ENCODE measurements at regions not wholly inside any gene's neighbourhood (a gene's known extent, or its start where the extent isn't known, plus 50 kb on each side); places are given as distances from the start of the nearest gene placed in this dataset.

DNA sequence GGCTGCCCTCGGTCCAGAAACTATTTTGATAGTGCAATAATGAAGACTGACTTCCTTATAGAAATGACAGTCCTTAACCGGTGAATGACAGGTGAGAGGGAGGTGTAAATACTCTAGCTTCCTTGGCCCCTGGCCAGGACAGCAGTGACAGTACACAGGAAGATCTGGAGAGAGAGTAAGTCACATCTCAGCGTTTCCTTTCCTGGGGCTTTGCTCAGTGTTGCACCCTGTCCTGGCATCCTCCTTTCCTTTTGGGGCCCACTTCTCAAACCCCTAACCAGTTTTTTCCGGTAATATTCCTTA, 336.9 kb downstream of the CD83 start:
- ATAC-seq = peak; percentile 22
- Mint-ChIP-seq H3K4me1 (ENCODE audit: low read depth) (peaks cover 59% of the 10 kb centered on the region), H3K27me3 (no peaks in the 10 kb centered on the region), H3K4me3 (no peak overlapping the region), H3K9me3 (no peaks in the 10 kb centered on the region), H3K36me3 (ENCODE audit: low read depth) (no peaks in the 10 kb centered on the region), H3K27ac (peak overlapping the region; percentile 56)
- TF ChIP-seq, protein P1, sequence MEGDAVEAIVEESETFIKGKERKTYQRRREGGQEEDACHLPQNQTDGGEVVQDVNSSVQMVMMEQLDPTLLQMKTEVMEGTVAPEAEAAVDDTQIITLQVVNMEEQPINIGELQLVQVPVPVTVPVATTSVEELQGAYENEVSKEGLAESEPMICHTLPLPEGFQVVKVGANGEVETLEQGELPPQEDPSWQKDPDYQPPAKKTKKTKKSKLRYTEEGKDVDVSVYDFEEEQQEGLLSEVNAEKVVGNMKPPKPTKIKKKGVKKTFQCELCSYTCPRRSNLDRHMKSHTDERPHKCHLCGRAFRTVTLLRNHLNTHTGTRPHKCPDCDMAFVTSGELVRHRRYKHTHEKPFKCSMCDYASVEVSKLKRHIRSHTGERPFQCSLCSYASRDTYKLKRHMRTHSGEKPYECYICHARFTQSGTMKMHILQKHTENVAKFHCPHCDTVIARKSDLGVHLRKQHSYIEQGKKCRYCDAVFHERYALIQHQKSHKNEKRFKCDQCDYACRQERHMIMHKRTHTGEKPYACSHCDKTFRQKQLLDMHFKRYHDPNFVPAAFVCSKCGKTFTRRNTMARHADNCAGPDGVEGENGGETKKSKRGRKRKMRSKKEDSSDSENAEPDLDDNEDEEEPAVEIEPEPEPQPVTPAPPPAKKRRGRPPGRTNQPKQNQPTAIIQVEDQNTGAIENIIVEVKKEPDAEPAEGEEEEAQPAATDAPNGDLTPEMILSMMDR (IDR thresholded peaks at IDR 0.05) = no peak
- POLR2A ChIA-PET = interaction anchor here (1.0 kb wide), 1 partner anchor 24 kb away, joined by 3 read pairs; no protein-coding TSS in a partner anchor
- peak; percentile 72 for DNase-seq
- intact Hi-C loops (cut with micrococcal nuclease) = loop anchor here (5.0 kb wide), 1 partner anchor 278 kb away; no protein-coding TSS in a partner anchor
- CTCF ChIA-PET = no interaction called here

DNA sequence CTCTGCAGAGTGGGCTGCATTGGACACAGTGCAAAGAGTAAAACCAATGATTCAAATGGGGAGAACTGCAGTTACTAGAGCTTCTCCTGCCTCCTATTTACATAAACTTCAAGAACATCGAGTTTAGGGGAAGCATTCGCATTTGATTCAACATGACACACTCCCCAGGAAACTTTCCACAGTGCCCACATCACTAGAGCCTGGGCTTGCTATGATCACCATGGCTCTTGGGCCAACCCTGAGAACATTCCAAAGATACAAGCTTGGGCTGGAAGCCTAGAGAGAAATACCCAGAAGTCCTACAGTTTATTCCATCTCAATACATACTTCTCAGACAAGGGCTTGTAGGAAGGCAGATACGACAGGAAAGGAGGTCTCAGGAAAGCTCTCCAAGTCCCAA, 337.9 kb downstream of the CD83 start:
- no peak overlapping the region for H3K27ac Mint-ChIP-seq
- DNase-seq (no peak), ATAC-seq (no peak)
- no peak overlapping the region for H3K4me3 Mint-ChIP-seq
- no peaks in the 10 kb centered on the region for H3K36me3 Mint-ChIP-seq (ENCODE audit: low read depth)
- POLR2A ChIA-PET = interaction anchor here (0.6 kb wide), 1 partner anchor 139 kb away, joined by 3 read pairs; no protein-coding TSS in a partner anchor
- H3K4me1 Mint-ChIP-seq (ENCODE audit: low read depth) = peaks cover 49% of the 10 kb centered on the region
- CTCF ChIA-PET = no interaction called here
- H3K27me3 Mint-ChIP-seq = no peaks in the 10 kb centered on the region
- no peaks in the 10 kb centered on the region for H3K9me3 Mint-ChIP-seq
- intact Hi-C loops (cut with micrococcal nuclease) = no loop called here
- TF ChIP-seq, protein P1 (IDR thresholded peaks at IDR 0.05) = no peak

DNA sequence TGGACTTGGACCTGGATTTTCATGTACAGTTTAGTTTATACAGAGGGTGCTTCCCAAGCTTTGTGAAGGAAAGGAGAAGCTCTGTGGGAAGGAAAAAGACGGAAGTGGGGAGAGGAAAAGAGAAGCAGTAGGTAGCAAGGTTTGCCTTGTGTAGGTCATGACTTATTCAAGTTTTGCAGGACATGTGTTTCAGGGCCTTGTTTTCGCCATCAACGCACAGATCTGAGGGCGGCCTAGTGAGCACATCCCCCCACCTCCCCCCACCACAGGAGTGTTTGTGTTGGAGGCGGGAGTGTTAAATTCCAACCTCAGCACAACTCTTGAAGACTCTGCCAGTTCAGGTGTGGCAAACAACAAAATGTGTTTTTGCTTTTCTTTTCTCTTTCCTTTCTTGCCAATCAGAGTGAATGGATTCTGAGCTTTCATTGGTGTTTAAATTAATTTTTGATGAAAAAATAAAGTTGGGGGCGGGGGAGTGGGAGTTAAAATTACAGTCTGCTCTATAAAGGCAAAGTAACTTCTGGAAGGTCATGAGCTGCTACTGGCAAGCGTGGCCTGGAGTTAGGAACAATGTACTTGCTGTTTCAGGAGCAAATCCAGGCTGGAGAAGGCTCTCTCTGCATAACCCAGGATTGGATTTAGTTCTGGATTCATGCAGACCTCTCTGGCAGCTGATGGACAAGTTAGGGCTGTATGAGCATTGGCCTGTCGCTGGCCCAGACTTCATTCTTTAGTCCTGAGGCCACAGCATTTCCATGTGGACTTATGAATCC, 338.5 kb downstream of the CD83 start:
- H3K36me3 Mint-ChIP-seq (ENCODE audit: low read depth) = no peaks in the 10 kb centered on the region
- peaks cover 43% of the 10 kb centered on the region for H3K4me1 Mint-ChIP-seq (ENCODE audit: low read depth)
- ChIA-PET POLR2A (interaction anchor here (0.6 kb wide), 1 partner anchor 138 kb away, joined by 3 read pairs; no protein-coding TSS in a partner anchor), CTCF (no interaction called here)
- no peak overlapping the region for H3K27ac Mint-ChIP-seq
- DNase-seq (no peak), ATAC-seq (no peak)
- H3K27me3 Mint-ChIP-seq = no peaks in the 10 kb centered on the region
- intact Hi-C loops (cut with micrococcal nuclease) = no loop called here
- TF ChIP-seq, protein P1 (IDR thresholded peaks at IDR 0.05) = no peak
- H3K9me3 Mint-ChIP-seq = no peaks in the 10 kb centered on the region
- no peak overlapping the region for H3K4me3 Mint-ChIP-seq

DNA sequence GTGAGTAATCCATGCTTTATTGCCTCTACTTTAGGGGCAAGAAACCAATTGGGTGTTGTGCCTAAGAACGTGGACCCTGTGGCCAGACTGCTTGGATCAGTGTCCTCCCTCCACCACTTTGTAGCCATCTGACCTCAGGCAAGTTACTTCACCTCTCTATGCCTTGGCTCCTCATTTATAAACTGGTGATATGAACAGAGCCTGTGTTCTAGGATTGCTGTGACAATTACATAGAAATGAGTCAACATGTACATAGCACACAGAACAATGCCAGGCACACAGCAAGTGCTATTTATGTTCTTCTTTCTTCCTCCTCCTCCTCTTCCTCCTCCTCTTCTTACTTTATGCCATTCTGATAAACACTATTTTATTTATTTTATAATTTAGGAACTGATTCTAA, 339.4 kb downstream of the CD83 start:
- ChIA-PET POLR2A (no interaction called here), CTCF (no interaction called here)
- no peaks in the 10 kb centered on the region for H3K27me3 Mint-ChIP-seq
- intact Hi-C loops (cut with micrococcal nuclease) = no loop called here
- no peaks in the 10 kb centered on the region for H3K36me3 Mint-ChIP-seq (ENCODE audit: low read depth)
- TF ChIP-seq, protein P1 (IDR thresholded peaks at IDR 0.05) = no peak
- no peak for ATAC-seq
- peaks cover 37% of the 10 kb centered on the region for H3K4me1 Mint-ChIP-seq (ENCODE audit: low read depth)
- H3K4me3 Mint-ChIP-seq = no peak overlapping the region
- no peaks in the 10 kb centered on the region for H3K9me3 Mint-ChIP-seq
- no peak for DNase-seq
- H3K27ac Mint-ChIP-seq = no peak overlapping the region

DNA sequence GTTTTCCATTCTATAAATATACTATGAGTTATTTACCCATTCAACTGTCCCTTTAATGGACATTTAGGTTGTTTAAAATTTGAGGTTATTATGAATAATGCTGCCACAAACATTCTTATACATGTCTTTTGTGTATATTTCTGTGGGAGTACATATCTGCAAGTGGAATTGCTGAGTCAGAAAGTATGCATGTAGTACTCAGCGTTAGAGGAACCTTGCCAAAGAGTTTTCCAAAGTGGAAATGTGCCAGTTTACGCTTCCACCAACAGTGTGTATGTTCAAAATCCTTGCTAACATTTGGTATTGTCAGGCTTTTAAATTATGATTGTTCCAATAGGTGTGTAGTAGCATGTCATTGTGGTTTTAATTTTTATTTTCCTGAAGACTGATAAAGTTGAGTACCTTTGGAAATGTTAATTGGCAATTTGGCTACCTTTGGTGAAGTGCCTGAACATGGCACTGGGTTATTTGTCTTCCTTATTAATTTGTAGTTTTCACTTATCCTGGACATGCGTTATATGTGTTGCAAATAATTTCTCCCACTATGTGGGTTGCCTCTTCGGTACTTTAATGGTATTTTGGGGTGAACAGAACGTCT, 341.2 kb downstream of the CD83 start:
- intact Hi-C loops (cut with micrococcal nuclease) = no loop called here
- DNase-seq = no peak

More for the DNA sequence above, 341.2 kb downstream of the CD83 start:
- Mint-ChIP-seq H3K4me3 (no peak overlapping the region), H3K4me1 (ENCODE audit: low read depth) (peaks cover 20% of the 10 kb centered on the region), H3K27me3 (peaks cover 2% of the 10 kb centered on the region), H3K9me3 (peaks cover 2% of the 10 kb centered on the region), H3K27ac (no peak overlapping the region), H3K36me3 (ENCODE audit: low read depth) (no peaks in the 10 kb centered on the region)
- no peak for ATAC-seq
- TF ChIP-seq, protein P1 (IDR thresholded peaks at IDR 0.05) = no peak
- ChIA-PET POLR2A (no interaction called here), CTCF (no interaction called here)
